ENCODE measurements at regions not wholly inside any gene's neighbourhood (a gene's known extent, or its start where the extent isn't known, plus 50 kb on each side); places are given as distances from the start of the nearest gene placed in this dataset.
"Not testable (repeated sequence)": the region's sequence is repeated elsewhere in the genome, so short reads cannot be mapped to it uniquely, and the experiment has no call there.

DNA sequence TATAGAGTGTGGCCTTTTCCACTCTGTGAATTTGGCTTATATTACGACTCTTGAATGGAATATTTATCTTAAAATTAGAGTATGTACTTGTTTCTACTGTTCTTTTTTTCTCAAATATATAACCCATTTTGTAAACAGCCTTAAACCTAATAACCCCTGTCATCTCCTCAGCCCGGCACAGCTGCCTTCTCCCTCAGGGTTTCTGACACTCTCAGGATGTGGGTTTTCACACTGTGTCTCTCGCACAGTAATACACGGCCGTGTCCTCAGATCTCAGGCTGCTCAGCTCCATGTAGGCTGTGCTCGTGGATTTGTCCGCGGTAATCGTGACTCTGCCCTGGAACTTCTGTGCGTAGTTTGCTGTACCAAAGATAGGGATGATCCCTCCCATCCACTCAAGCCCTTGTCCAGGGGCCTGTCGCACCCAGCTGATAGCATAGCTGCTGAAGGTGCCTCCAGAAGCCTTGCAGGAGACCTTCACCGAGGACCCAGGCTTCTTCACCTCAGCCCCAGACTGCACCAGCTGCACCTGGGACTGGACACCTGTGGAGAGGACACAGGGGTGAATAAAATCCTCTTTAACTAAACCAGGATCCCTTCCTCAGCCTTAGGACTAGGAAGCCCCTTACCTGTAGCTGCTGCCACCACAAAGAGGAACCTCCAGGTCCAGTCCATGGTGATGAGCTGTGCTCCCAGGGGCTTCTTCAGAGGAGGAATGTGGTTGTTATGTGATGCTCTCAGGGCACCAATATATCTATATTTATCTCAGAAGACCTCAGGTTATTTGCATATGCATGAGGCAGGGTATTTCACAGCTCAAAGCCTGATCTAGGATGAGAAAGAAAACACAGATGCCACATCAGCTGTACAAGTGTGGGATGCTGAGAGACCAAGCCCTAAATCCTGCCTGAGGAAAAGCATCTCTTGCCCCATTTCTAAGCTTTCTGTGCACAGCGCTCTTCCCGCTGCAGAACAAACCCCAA lies 1188.4 kb downstream of the TMEM121 start:
- not testable (repeated sequence) for H3K27me3 ChIP-seq (replicated peaks; ENCODE audit: insufficient read depth); H3K4me3 ChIP-seq; H3K4me1 ChIP-seq (ENCODE audit: control insufficient read depth in 1 of 2, low read depth in 2 of 2); H3K36me3 ChIP-seq; DNase-seq (ENCODE audit: low spot score); ATAC-seq (ENCODE audit: insufficient number of reproducible peaks, low FRiP score, low read depth); H3K9me3 ChIP-seq; H3K27ac ChIP-seq

DNA sequence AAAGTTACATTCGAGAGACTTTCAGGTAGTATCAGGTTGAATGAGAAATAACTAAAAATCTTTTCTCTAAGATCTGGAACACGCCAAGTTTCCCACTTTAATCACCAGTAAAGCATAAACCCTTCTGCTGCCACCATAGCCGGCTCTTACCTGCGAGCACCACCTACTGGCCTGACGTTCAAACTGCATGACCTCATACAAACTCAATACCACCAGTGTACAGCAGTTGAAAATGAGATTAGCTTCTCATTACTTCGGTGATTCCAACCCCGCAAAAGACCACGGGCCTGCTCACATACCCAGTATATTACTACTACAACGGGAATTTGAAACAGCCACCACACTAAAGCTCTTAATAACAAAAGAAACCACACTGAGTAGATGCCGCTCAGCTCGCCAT lies 1191.2 kb downstream of the TMEM121 start:
- H3K4me1 ChIP-seq (ENCODE audit: control insufficient read depth in 1 of 2, low read depth in 2 of 2); H3K27ac ChIP-seq; ATAC-seq (ENCODE audit: insufficient number of reproducible peaks, low FRiP score, low read depth): not testable (repeated sequence)

DNA sequence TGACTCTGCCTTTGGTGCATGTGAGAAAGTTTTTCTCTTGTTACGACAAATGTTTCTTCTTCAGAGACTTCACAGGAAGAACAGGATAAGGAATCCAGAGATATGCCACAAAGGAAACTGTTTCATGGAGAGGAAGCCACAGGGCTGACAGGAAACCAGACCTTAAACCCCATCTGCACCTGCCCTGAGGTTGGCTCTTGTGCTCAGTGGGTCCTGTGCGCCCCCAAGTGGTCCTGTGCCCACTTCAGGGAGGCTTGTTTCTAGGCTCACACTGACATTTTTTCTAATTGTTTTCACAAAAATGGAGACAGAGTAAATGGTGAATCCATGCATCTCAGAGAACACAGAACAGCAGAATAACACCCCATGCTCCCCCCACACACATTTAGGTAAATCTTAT lies 1193.5 kb downstream of the TMEM121 start:
- ATAC-seq (ENCODE audit: insufficient number of reproducible peaks, low FRiP score, low read depth); H3K27ac ChIP-seq; H3K4me1 ChIP-seq (ENCODE audit: control insufficient read depth in 1 of 2, low read depth in 2 of 2); H3K4me3 ChIP-seq; H3K27me3 ChIP-seq (replicated peaks; ENCODE audit: insufficient read depth); DNase-seq (ENCODE audit: low spot score); H3K9me3 ChIP-seq; H3K36me3 ChIP-seq: not testable (repeated sequence)

More for the DNA sequence above, 1191.2 kb downstream of the TMEM121 start:
- H3K36me3 ChIP-seq; H3K27me3 ChIP-seq (replicated peaks; ENCODE audit: insufficient read depth); H3K4me3 ChIP-seq; H3K9me3 ChIP-seq; DNase-seq (ENCODE audit: low spot score): not testable (repeated sequence)

DNA sequence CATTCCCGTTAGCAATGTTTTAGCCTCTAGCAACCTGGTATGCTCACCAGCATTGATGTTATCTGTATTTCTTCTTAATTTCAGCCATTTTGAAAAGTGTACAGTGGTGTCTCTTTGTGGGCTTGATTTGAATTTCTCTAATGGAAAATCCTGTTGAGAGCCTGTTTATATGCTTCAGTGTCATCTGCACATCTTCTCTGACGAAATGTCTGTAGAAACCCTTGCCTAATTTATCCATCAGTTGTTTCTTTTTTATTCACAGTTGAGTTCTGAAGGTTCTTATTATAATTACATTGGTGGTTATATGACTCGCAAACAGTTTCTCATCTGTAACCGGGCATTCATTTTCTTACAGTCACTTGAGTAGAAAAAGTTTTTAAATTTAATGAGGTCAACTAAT lies 1195.5 kb downstream of the TMEM121 start:
- H3K9me3 ChIP-seq; H3K4me1 ChIP-seq (ENCODE audit: control insufficient read depth in 1 of 2, low read depth in 2 of 2); ATAC-seq (ENCODE audit: insufficient number of reproducible peaks, low FRiP score, low read depth); H3K36me3 ChIP-seq; H3K4me3 ChIP-seq; H3K27ac ChIP-seq; H3K27me3 ChIP-seq (replicated peaks; ENCODE audit: insufficient read depth); DNase-seq (ENCODE audit: low spot score): not testable (repeated sequence)

DNA sequence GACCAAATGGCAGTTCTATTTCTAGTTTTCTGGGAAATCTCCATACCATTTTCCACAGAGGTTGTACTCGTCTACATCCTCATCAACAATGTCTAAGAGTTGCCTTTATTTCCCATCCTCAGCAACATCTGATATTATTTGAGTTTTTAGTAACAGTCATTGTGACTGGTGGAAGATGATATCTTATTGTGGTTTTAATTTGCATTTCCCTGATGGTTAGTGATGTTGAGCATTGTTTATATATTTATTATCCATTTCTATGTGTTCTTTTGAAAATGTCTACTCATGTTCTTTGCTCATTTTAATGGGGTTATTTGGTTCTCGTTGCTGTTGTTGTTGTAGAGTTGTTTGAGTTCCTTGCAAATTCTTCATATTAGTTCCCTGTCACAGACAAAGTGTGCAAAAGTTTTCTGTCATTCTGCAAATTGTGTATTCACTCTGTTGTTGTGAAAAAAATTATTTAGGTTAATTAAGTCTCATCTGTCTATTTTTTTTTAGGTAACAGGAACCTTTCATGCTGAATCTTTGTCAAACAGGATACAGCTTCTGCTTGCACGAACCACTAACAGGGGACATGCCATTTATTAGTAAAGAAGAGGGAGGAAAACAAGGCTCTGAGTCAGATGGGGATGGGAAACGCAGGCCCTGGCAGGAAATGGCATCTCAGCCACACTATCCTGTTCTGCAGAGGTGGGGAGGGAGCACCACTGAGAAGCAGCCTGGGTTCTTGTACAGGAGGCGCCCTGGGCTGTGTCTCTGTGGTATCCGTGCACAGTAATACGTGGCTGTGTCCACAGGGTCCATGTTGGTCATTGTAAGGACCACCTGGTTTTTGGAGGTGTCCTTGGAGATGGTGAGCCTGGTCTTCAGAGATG lies 1196.7 kb downstream of the TMEM121 start:
- H3K27me3 ChIP-seq (replicated peaks; ENCODE audit: insufficient read depth); H3K27ac ChIP-seq; H3K9me3 ChIP-seq; DNase-seq (ENCODE audit: low spot score); ATAC-seq (ENCODE audit: insufficient number of reproducible peaks, low FRiP score, low read depth); H3K4me1 ChIP-seq (ENCODE audit: control insufficient read depth in 1 of 2, low read depth in 2 of 2); H3K36me3 ChIP-seq; H3K4me3 ChIP-seq: not testable (repeated sequence)

DNA sequence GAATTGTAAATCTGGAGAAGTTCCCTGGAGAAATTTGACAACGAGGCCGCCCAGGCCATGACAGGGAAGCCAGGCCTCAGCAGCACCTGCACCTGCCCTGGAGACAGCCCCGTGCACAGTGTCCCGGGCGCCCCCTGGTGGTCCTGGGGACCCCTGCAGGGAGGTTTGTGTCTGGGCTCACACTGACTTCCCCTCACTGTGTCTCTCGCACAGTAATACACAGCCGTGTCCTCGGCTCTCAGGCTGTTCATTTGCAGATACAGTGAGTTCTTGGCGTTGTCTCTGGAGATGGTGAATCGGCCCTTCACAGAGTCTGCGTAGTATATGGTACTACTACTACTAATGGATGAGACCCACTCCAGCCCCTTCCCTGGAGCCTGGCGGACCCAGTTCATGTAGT lies 1201.6 kb downstream of the TMEM121 start:
- not testable (repeated sequence) for H3K4me3 ChIP-seq; DNase-seq (ENCODE audit: low spot score); H3K4me1 ChIP-seq (ENCODE audit: control insufficient read depth in 1 of 2, low read depth in 2 of 2); H3K36me3 ChIP-seq; H3K27me3 ChIP-seq (replicated peaks; ENCODE audit: insufficient read depth); H3K27ac ChIP-seq; H3K9me3 ChIP-seq; ATAC-seq (ENCODE audit: insufficient number of reproducible peaks, low FRiP score, low read depth)

DNA sequence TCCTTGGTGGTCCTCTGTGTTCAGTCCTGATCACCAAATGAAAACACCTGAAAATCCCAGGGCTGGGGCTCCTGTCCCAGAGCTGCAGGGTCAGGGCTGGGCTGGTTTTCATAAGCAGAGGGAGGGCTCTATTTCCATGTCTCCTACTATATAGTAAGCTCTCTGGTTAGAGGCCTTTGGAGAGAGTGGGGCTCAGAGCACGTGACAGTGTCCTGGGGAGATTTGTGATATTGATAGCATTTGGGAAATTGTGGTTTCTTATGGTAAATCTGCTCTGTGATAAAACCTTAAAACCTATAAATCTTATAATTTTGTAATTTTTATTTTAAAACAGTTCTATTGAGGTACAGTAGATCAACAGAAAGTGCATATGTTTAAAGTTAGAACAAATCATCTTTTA lies 1202.2 kb downstream of the TMEM121 start:
- DNase-seq (ENCODE audit: low spot score) (no peak), ATAC-seq (ENCODE audit: insufficient number of reproducible peaks, low FRiP score, low read depth) (no peak)
- Histone ChIP-seq H3K27ac (no peak overlapping the region), H3K27me3 (replicated peaks; ENCODE audit: insufficient read depth) (no peaks in the 10 kb centered on the region), H3K4me1 (ENCODE audit: control insufficient read depth in 1 of 2, low read depth in 2 of 2) (no peaks in the 10 kb centered on the region), H3K4me3 (no peak overlapping the region), H3K9me3 (no peaks in the 10 kb centered on the region), H3K36me3 (no peaks in the 10 kb centered on the region)
- TF ChIP-seq, protein P1, sequence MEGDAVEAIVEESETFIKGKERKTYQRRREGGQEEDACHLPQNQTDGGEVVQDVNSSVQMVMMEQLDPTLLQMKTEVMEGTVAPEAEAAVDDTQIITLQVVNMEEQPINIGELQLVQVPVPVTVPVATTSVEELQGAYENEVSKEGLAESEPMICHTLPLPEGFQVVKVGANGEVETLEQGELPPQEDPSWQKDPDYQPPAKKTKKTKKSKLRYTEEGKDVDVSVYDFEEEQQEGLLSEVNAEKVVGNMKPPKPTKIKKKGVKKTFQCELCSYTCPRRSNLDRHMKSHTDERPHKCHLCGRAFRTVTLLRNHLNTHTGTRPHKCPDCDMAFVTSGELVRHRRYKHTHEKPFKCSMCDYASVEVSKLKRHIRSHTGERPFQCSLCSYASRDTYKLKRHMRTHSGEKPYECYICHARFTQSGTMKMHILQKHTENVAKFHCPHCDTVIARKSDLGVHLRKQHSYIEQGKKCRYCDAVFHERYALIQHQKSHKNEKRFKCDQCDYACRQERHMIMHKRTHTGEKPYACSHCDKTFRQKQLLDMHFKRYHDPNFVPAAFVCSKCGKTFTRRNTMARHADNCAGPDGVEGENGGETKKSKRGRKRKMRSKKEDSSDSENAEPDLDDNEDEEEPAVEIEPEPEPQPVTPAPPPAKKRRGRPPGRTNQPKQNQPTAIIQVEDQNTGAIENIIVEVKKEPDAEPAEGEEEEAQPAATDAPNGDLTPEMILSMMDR (IDR thresholded peaks at IDR 0.05) = no peak

DNA sequence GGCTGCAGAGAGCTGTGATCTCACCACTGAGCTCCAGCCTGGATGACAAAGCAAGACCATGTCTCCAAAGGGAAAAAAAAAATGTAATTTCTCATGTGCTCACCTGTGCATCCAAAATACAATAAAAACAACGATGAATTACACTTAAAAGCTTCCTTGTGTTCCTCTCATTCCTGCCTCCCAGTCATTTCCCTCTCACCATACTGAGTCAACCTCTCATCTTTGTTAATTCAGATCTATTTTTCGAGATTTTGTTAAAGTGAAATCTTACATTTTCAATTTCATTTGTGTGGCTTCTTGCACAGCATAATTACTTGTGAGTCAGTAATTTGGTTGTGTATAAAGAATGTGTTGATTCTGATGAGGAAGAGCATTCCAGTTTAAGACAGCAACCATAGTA lies 1203.2 kb downstream of the TMEM121 start:
- H3K4me3 ChIP-seq = no peak overlapping the region
- H3K36me3 ChIP-seq = no peaks in the 10 kb centered on the region
- TF ChIP-seq, protein P1 (IDR thresholded peaks at IDR 0.05) = no peak
- no peak overlapping the region for H3K27ac ChIP-seq
- no peaks in the 10 kb centered on the region for H3K9me3 ChIP-seq
- H3K27me3 ChIP-seq (replicated peaks; ENCODE audit: insufficient read depth) = no peaks in the 10 kb centered on the region
- ATAC-seq (ENCODE audit: insufficient number of reproducible peaks, low FRiP score, low read depth) (no peak), DNase-seq (ENCODE audit: low spot score) (no peak)
- H3K4me1 ChIP-seq (ENCODE audit: control insufficient read depth in 1 of 2, low read depth in 2 of 2) = no peaks in the 10 kb centered on the region
